ENCODE measurements at regions not wholly inside any gene's neighbourhood (a gene's known extent, or its start where the extent isn't known, plus 50 kb on each side); places are given as distances from the start of the nearest gene placed in this dataset.

DNA sequence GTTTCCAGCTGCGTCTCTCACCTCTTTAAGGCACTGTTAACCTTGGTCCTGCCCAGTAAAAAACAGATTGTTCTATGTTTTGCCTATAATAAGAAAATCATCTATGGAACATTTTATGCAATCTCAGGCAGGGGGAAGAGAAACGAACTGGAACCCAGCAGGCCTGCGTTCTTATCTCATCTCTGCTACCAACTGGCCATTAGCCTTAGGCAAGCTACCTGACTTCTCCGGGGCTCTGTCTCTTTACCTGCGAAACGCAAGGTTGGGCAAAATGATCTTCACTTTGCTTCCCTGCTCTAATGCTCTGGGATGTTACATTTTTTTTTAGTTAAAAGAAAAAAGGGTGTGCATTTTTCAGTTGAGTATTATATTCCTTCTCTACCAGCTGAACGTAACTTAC, 70.5 kb upstream of the WIPF1 start:
- DNase-seq (ENCODE audit: low read depth), result no peak

DNA sequence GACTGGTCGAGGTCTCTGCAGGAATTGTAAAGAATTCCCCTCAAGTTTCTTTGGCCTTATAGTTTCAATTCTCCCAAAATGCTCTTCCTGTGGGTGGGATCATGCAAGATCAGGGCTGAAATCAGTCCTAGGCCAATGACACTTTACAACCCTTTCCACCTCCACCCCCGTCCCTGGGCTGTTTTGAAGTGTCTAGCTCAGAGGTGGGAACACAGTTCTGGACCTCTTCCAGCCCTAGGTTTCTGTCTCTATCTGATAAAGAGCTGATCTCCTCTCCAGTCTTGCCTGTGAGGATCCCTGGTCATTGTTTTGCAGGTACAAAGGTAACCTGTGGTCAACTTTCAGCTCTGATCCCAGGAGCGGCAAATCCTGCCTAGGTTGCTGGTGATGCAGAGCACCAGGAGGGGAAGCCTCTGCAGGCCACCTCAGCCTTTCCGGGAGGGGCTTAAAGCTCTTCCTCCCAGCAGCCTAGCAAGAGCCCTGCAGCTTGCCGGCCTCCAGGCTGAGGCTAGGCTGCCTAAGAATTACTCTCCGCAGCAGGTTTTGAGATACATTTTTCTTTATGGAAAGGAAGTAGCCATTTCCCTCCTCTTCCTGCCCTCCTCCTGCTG, 69.8 kb upstream of the WIPF1 start:
- no peak for DNase-seq (ENCODE audit: low read depth)

DNA sequence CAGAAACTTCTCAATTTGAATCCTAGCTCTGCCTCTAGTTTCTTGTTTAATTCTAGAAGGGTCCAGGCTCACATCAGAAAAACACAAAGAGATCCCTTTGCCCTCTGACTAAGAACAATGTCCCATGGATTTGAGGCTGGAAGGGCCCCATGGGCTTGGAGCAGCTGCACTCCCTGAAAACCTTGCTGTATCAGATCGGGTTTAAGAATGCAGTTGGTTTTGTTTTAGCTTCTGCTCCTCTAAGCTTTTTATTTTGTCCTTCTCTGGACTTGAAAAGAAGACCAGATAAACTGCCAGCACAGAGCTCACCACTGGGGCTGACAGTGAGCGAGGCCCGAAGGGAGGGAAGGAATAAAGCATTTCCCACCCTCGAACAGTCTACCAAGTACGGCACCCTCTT, 69.2 kb upstream of the WIPF1 start:
- DNase-seq (ENCODE audit: low read depth), result no peak

DNA sequence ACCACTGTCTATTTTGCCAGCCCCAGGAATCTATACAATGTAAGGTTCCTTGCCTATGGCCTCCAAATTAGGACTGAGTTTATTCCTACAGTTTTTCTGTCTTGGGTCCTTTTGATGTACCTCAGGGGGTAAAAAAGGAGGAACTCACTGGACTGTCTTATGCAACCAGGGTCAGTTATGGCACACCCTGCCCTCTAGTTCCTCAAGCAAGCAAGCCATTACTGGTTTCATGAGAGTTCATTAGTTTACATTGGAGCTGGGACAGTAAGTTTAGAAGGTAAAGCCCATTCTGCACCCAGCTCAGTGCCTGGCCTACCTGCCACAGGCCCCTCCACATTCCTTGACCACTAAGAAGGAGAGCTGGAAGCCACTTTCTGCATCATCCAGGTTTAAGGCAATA, 68.7 kb upstream of the WIPF1 start:
- DNase-seq (ENCODE audit: low read depth), result no peak

DNA sequence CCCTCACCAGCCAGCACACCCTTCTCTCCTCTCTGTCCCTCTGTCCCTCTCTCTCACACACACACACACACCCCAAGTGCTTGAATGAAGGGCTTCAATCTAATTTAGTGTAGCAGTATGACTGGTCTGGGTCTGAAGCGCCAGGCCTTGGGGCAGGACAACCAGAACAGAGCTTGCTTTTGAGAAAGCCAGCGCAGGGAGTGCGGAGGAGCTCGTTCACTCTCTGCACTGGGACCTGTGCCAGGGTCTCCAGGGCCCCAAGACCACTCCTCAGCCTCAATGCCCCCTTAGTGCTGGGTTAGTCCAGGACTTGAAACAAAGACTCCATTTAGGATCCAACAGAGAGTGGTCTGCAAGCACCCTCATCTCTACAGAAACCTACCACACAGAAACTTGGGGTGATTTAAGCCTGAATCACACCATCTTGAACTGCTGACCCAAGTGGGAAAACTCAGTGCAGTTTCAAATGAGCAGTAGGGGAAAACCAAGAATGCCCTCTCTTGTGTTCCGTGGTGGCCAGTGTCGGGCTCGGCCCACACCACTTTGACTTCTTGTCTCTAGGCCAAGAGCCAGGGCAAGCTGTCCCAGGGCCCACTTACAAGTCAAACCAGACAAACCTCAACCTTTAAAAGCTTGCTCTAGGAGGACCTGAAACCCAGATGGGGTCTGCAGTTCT, 66.6 kb upstream of the WIPF1 start:
- no peak for DNase-seq (ENCODE audit: low read depth)

DNA sequence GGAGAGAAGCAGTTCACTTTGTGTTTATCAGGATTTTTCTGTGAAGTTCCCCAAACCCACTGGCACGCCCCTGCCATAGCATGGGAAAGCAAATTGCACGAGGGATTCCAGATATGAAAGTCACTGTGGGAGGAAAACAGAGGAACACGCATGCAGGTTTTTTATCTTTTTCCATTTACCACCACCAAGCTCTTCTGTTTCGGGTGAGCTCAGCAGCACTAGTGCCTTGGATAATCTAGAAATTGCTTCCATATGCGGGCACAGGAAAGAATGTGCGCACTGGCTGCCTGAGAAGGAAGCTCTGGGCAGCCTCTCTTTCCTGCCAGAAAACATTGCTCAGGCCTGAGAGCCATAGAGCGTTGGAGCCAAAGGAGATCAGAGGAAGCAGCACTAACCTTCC, 65.9 kb upstream of the WIPF1 start:
- DNase-seq (ENCODE audit: low read depth), result peak; percentile 90

DNA sequence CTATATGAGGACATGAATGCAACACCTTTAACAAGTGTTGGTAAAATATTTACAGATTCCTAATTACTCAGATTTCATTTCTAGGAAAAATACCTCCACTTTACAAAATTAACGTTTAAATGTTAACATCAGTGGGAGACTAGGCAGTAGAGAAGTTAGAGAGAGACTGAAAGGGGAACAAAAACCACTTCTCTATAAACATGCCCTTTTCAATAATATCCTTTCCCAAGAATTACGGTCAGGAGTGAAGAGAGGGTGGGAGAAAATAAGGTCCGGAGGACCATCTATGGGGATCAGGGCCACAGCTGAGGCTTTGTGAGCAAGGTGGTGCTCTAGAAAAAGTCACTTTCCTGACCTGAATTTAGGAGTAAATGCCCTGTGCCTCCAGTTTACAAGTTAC, 65.3 kb upstream of the WIPF1 start:
- DNase-seq (ENCODE audit: low read depth), result no peak

DNA sequence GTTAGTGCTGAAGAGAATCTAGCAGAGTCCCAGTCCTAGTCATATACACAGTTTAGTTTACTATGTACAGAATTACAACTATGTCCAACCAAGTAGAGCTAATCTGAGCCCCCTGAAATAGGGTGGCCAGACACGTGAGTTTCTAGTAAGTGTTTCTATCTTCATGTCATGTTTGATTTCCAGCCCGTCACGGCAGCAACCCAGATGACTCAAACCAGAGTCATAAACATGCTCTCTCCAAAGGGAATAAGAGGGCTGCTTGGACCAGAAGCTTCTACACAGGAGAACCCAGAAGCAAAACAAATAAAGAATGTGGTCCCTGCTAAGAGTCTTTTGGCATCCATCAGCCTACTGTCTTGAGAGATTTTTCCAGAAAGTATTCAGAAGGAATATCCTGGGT, 64.9 kb upstream of the WIPF1 start:
- peak; percentile 84 for DNase-seq (ENCODE audit: low read depth)

DNA sequence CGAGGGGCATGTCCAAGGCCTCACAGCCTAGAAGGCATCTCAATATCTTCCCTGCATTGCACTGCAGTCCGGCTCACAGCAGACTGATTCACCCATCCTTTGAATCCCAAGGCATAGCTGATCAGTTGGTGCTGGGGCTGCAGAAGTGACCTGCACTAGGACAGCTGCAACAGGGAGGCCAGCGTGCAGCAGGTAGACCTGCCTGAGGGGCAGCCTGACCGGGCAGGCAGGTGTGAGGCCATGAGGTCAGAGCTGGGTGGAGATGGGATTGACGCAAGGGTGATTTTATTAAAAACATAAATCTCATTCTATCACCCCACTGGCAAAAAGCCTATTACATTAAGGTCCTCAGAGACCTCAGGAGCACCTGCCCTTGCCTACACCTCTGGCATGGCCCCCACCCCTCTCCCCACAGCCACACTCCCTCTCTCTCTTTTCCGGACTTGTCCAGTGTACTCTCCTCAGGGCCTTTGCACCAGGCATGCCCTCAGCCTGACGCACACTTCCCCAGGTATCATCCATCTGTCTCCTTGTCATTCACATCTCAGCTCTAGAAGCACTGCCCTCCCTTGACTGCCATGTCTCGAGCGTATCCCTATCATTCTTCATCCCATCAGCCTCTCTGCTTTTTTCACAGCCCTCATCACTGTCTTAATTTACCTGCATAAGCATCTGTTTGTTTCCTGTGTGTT, 63.5 kb upstream of the WIPF1 start:
- DNase-seq (ENCODE audit: low read depth), result no peak

DNA sequence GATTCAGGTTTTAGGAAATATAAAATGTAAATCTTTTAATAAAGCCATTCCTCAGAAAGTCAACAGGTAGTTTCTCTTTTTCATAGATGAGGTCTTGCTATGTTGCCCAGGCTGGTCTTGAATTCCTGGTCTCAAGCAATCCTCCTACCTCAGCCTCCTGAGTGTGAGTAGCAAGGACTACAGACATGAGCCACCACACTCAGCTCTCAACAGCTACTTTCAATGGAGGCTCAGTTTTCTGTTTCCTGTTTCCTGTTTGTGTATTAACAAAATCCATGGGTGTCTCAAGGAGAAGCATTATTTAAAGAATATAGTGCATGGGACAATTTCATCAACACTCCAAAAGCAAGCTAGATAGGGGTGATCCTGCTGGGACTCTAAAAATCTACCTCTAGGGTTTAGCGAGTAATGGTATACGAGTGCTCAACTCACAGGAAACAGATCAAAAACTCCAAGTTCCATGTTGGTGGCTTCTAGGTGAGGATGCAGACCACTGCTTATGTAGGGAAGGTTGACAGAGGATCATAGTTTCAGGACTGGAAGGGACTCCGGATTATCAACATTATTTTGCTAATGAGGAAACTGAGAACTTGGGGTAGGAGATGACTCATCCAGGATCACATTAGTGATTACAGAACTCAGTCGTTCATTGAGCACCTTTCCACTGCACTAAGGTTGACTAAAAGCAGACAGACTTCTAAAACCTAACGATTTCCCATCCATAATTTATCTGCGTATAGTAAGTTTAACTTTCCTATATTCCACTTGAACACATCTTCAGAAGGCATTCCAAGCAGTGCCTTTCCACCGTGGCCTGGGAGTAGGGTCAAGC, 61.7 kb upstream of the WIPF1 start:
- no peak for DNase-seq (ENCODE audit: low read depth)

DNA sequence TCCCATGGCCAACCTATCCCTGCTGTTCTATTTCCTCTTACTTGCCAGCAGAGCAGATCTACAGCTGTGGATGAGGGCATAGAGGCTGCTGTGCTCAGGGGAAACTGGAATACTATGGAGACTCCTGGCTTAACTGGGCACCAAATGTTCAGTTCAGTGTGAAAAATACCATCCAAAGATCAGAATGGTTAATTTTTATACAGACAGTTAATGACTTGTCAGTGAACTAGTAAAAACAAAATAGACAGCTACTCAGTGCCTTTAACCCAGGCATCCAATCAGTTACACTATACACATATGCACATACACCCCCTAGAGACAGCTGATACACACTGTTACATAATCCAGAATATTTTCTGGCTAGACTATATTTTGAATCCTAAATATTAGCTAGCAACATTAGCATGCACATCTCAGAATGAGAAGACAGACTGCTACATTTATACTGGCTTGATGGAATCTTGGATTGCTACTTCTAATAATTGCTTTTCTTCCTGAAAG, 59.1 kb upstream of the WIPF1 start:
- no peak for DNase-seq (ENCODE audit: low read depth)

DNA sequence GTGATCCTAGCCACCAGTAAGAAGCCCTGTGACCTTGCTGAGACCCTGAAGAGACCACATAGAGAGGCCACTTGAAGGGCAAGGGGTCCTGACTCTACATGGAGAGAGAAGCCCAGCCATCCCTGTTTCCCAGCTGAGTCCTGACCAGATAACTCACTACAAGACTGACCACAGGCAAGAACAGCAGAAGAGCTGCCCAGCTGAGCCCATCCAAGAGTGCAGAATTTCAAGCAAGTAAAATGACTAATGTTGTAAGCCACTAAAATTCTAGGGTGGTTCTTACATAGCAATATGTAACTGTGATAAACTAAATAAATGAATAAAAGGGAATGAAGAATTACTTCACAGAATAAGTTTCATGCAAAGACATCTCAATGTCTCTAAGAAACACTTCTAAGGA, 58.4 kb upstream of the WIPF1 start:
- no peak for DNase-seq (ENCODE audit: low read depth)

DNA sequence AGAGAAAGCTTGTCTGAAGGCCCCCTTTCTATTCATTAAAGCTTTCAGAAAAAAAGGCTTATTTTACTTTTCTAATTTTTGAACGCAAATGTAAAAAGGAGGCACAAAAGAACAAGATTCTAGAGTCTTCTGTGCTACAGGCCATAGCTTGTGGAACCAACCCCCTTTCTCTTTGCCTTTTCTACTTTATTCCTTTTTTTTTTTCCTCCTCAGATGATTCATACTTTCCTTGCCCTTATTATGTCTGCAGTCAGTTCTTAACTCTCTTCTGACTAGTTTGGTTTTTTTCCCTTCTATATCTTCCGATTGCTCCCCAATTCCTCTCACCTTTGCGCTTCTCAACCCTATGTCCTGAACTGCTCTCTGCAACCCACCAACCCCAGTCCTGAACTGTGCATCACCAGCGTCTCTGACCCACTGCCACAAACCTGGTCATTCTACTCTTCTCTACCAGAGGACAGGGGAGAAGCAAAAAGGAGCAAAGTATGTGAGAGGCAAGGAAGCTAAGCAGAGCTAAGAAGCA, 56.9 kb upstream of the WIPF1 start:
- peak; percentile 57 for DNase-seq (ENCODE audit: low read depth)

DNA sequence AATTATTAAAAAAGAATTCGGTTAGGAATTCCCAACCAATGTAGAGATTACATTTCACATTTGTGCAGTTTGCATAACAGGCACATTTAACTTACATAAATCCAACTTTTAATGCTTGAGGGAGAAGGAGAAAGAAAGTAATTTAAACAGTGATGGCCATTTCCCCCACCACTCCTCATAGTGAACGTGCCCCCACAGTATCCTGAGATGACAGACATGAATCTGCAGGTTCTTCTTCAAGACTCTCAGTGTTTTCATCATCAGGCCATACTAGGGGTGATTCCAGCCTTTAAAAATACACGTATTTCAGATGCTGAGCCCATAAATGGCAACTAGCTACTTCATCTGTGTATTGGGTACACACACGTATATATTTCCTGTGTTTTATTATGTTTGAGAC, 51.3 kb upstream of the WIPF1 start:
- no peak for DNase-seq (ENCODE audit: low read depth)
